NCI-H2196 (cell line): ENCODE measurements at regions not wholly inside any gene's neighbourhood (a gene's known extent, or its start where the extent isn't known, plus 50 kb on each side); places are given as distances from the start of the nearest gene placed in this dataset.

ENCODE experiments used
- DNase-seq: peaks from one replicate; lab custom pipeline; 2025; ENCODE audit not compliant: unreplicated experiment; lab: John Stamatoyannopoulos, UW

GRCh38 chr6:56864171-56864616 is 90.7 kb upstream of the BEND6 start:
- DNase-seq: peak; percentile 9

DNA sequence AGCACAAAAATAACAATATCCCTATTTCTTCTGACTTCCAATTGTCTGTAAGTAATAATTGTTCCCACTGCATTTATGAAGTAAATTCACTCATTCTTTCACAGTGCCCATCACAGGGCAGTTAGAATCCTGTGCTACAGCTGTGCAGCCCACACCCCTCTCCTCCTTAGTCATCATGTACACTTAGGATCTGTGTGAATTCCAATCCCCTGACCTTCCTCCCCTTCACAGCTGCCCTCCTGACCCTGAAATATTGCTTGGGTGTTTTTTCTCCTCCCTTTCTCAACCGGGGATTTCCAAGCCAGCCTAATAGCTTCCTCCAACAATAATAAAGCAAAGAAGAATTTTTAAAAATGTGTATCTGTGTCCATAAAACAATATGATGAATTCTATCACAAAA is 91.5 kb upstream of the BEND6 start:
- DNase-seq: no peak

DNA sequence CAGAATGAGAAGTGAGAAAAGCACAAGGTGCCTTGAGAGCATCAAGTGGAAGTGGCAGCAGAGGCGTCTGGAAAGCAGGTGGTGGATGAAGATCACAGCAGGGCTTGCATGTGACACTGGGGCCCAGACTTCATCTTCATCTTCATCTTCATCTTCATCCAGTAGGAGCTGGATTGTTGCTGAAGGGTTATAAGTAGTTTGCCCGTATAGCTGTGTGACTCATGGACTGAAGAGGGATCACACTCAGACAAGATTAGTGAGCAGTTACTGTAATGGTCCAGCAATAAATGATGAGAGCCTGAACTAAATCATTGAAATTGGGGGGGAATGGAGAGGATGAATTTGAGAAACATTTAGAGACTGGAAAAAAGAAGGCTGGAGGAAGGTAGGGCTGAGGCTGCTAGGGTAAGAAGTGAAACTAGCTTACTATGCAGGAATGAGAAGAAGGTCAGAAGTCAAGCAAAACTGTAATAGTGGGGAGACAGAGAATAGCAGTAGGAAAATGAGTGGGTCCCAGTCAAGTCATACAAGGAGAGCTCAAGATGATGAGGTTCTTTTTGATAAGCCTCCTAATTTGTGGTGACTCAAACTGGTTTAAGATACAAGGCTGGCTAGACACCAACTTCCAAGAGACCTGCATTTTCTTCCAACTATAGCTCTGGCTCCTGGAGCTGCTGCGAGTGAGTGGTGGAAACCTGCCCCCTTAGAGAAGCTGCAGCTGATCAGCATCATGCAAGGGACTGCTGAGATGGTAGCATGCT is 92.3 kb upstream of the BEND6 start:
- no peak for DNase-seq

- DNase-seq: no peak
Observed at GRCh38 chr6:56860475-56860874, 94.4 kb upstream of the BEND6 start.

- DNase-seq: no peak
Observed at GRCh38 chr6:56856036-56856580, 98.8 kb upstream of the BEND6 start.

- DNase-seq: no peak
Observed at GRCh38 chr6:56854086-56854485, 100.8 kb upstream of the BEND6 start.

DNA sequence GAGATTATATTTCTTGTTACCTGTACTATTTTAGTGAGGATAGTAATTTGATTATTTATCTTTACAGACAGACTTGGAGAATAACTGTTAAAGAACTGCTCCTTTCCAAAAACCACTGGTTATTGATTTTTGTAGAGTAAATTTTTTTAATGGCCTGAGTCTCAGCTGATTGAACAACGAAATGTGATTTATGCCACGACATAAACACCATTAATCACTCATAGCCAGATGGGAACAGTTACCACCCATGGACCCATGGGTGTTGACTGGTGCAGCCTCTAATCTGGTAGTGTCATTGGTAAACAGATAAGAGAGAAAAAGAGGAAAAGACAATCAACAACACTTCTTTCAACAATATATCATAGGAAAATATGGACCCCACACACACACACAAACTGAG is 101.4 kb upstream of the BEND6 start:
- no peak for DNase-seq

DNA sequence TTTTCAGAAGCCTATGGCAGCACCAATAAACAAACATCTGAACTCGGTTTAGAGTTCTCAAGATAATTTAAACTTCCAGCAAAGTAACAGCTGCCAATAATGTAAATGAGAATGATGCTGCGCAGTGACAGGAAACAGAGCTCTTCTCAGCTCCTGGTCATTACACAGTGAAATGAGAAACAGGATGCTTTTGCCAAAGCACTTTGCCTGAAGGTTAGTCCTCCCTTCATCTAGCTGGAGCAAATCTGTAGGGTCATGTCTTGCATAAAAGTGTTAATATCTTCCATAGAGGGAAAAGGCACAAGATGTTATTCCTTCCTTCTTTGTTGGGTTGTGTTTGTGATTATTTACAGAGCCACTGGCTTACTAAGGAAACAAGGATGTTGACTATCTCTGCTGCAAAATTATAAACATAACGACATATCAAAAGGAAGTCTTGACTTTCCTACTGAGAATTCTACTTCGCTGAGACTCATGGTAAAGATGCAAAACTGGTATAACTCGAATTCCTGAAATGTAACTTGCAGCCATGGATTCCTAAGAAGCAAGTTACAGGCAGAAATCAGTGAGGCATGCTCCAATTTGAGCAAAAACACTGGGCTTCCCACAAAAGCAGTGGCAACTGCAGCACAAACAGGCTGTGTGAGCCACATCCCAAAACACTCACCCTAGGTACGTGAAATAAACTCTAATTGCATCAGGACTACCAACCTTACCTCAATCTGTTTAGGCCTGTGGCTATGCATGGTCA is 102.5 kb upstream of the BEND6 start:
- DNase-seq: no peak

GRCh38 chr6:56851541-56852259 is 103.2 kb upstream of the BEND6 start:
- DNase-seq: peak; percentile 47

GRCh38 chr6:56851074-56851473 is 103.8 kb upstream of the BEND6 start:
- no peak for DNase-seq

GRCh38 chr6:56850626-56851025 is 104.3 kb upstream of the BEND6 start:
- no peak for DNase-seq

DNA sequence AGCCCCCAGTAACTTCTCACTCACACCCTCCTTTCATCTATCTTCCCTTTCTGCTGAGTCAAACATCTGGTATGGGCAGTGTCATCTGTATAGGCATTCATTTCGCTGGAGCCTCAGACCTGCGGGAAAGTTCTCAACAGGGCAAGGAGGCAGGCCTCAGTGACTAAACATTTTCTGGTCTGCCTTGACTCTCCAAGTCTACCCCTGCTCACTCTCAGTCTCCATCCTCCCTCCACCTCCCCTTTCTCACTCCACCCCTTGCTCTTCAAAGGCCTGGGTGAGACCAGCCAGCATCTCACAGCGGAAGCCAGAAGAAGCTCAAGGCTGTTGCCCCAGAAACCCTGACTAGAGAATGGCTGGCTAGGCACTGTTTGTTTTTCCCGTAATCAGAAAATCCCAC is 105.0 kb upstream of the BEND6 start:
- DNase-seq: no peak

GRCh38 chr6:56848105-56848504 is 106.8 kb upstream of the BEND6 start:
- no peak for DNase-seq

- DNase-seq: no peak
Observed at GRCh38 chr6:56845032-56845431, 109.9 kb upstream of the BEND6 start.

GRCh38 chr6:56843476-56844349 is 111.2 kb upstream of the BEND6 start:
- peak; percentile 57 for DNase-seq

DNA sequence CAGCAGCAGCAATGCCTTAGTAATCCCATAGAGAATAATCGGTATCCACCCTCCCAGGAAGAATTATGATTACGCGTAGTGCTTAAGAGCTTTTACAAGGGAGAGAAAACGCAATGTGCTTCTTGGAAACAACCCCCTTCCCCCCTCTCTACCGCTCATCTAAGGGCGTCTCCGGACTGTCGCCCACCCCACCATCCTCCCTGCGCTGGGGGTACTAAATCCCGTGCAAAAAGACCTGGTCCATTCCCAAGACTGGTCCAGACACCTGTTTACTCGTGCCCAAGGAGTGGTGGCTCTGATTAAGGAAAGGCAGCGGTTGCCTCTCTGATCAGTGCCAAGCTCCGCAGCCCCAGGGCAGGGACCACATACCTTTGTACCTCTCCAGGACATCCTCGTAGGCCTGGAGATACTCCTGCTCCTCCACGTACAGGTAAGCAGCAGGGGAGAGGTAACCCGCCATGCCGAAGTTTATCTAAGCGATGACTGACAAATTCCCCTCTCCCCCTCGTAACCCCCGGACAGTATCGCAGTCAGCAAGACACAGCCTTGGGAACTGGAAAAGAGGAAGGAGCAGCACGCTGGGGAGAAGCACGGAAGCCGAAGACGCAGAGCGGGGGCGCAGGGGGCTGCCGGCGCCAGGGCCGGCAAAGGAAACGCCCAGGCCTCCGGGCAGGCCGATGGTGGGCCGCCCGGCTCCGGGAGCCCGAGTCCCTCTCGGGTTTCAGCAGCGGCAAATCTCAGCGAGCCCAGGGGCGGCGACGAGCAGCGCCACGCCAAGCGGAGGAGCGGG is 112.0 kb upstream of the BEND6 start:
- no peak for DNase-seq

- no peak for DNase-seq
Observed at GRCh38 chr6:56841751-56842150, 113.2 kb upstream of the BEND6 start.

- DNase-seq: no peak
Observed at GRCh38 chr6:56841381-56841749, 113.5 kb upstream of the BEND6 start.

DNA sequence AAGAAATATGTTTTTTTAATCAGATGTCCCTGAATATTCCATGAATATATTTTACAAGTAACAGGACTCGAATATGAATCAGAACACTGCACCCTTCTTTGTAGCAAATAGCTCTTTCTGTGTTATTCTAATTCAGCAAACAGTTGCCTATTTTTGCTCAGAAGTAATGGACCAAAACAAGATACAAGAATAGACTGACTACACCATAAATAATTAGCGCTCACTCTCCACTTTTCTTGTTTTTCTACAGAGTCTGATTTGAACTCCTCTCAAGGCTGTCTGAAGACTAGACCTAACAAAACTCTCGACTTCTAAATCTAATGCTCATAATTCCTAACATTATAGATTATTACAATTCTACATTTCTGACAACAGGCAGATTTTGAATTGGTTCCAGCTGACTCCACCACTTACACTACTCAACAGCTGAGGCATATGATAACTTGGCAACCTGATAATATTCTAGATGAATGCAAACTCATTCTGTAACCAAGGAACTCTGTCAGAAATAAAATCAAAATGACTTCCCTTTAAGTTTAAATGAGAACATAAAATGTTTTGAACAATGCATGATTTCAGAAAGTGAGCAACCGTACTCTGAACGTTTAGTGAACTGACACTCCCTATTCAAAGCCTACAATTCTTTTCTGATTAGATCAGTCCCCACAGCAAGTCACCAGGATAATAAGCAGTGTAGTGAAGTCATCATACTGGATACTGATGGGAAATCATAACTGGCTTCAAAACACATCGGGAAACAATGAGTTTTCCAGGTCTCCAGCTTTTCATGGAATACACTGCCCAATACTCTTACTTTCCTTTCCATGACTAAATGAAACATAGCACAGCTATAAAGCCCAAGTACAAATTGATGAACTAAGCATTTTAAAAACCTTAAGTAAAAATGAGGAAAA is 114.2 kb upstream of the BEND6 start:
- DNase-seq: no peak
